Upper lobe of left lung (tissue), 4 donors: ENCODE measurements at regions not wholly inside any gene's neighbourhood (a gene's known extent, or its start where the extent isn't known, plus 50 kb on each side); places are given as distances from the start of the nearest gene placed in this dataset.

ENCODE experiments used
- CTCF ChIP-seq, 6 experiments: fragments of 450-650 bp in 4 of 6; fragments of 200-600 bp in 2 of 6; sonication (generic) in 2 of 6; IDR thresholded peaks; one replicate each; pipeline ENCODE4 v1.5.1; 2016 to 2019; ENCODE audit warnings: antibody characterized with exemption in 6 of 6
- EP300 ChIP-seq, 4 donors: sonication (generic); formaldehyde crosslinking; IDR thresholded peaks; one replicate each; pipeline ENCODE4 v1.5.1; 2017; ENCODE audit warnings: antibody characterized with exemption in 4 of 4, control low read depth in 2 of 4

- TF ChIP-seq EP300 (IDR thresholded peaks at IDR 0.05), result no peak
- no peak for TF ChIP-seq CTCF (IDR thresholded peaks at IDR 0.05)
Measured at GRCh38 chr13:74741732-74742131, 607.5 kb upstream of the KLF12 start.
